H9 (cell line): ENCODE measurements at regions not wholly inside any gene's neighbourhood (a gene's known extent, or its start where the extent isn't known, plus 50 kb on each side); places are given as distances from the start of the nearest gene placed in this dataset.

Source experiments
- DNase-seq: peaks from one replicate; pipeline ENCODE4 v3.0.0-alpha.2; 2017
- H2AFZ ChIP-seq: one replicate; pipeline ENCODE4 v1.6.1; 2013; ENCODE audit warnings: mild to moderate bottlenecking, low read length, control low read depth, moderate library complexity
- H2AK5ac ChIP-seq: 2 replicates; pipeline ENCODE4 v1.6.1; 2013; ENCODE audit warnings: low read length, control low read depth, mixed read lengths; ENCODE audit not compliant: insufficient read length
- H2BK120ac ChIP-seq: one replicate; pipeline ENCODE4 v1.6.1; 2013; ENCODE audit warnings: low read depth, mild to moderate bottlenecking, low read length, control low read depth, inconsistent platforms; ENCODE audit not compliant: poor library complexity, severe bottlenecking
- H2BK12ac ChIP-seq: 2 replicates; pipeline ENCODE4 v1.6.1; 2013; ENCODE audit warnings: low read length, control low read depth, mixed read lengths, low read depth; ENCODE audit not compliant: insufficient read length
- H2BK15ac ChIP-seq: 2 replicates; pipeline ENCODE4 v1.6.1; 2013; ENCODE audit warnings: low read depth, low read length, control low read depth
- H2BK20ac ChIP-seq: one replicate; pipeline ENCODE4 v1.6.1; 2013; ENCODE audit warnings: low read depth, mild to moderate bottlenecking, low read length, control low read depth, inconsistent platforms; ENCODE audit not compliant: poor library complexity, severe bottlenecking
- H2BK5ac ChIP-seq: 2 replicates; pipeline ENCODE4 v1.6.1; 2013; ENCODE audit warnings: low read length, control low read depth, mixed read lengths; ENCODE audit not compliant: insufficient read length
- H3K14ac ChIP-seq: 2 replicates; pipeline ENCODE4 v1.6.1; 2013; ENCODE audit warnings: low read length, control low read depth; ENCODE audit not compliant: insufficient read depth
- H3K18ac ChIP-seq: 2 replicates; pipeline ENCODE4 v1.6.1; 2013; ENCODE audit warnings: low read depth, mild to moderate bottlenecking, mixed read lengths, low read length, control low read depth; ENCODE audit not compliant: insufficient read length
- H3K23ac ChIP-seq: 2 replicates; pipeline ENCODE4 v1.6.1; 2013; ENCODE audit warnings: low read length, control low read depth, mixed read lengths, low read depth; ENCODE audit not compliant: insufficient read length
- H3K23me2 ChIP-seq: 2 replicates; pipeline ENCODE4 v1.6.1; 2013; ENCODE audit warnings: low read depth, mild to moderate bottlenecking, mixed read lengths, low read length, control low read depth; ENCODE audit not compliant: insufficient read length, poor library complexity, severe bottlenecking
- H3K27ac ChIP-seq: 2 replicates; pipeline ENCODE4 v1.5.1; 2013; ENCODE audit warnings: low read length, control low read depth, mixed read lengths, low read depth; ENCODE audit not compliant: insufficient read length
- H3K27me3 ChIP-seq: 2 replicates; pipeline ENCODE4 v1.6.1; 2013; ENCODE audit warnings: low read length, control low read depth, inconsistent platforms; ENCODE audit not compliant: insufficient read depth
- H3K4ac ChIP-seq: 2 replicates; pipeline ENCODE4 v1.6.1; 2013; ENCODE audit warnings: low read depth, mild to moderate bottlenecking, control low read depth, inconsistent platforms, low read length, moderate library complexity
- H3K4me1 ChIP-seq: 2 replicates; pipeline ENCODE4 v1.6.1; 2013; ENCODE audit warnings: low read length, control low read depth, inconsistent platforms; ENCODE audit not compliant: insufficient read depth
- H3K4me2 ChIP-seq: 2 replicates; pipeline ENCODE4 v1.6.1; 2013; ENCODE audit warnings: low read length, control low read depth, mixed read lengths; ENCODE audit not compliant: insufficient read length, insufficient read depth
- H3K56ac ChIP-seq: 2 replicates; pipeline ENCODE4 v1.6.1; 2013; ENCODE audit warnings: low read depth, mild to moderate bottlenecking, mixed read lengths, low read length, control low read depth; ENCODE audit not compliant: insufficient read length
- H3K79me1 ChIP-seq: 2 replicates; pipeline ENCODE4 v1.6.1; 2013; ENCODE audit warnings: low read depth, mild to moderate bottlenecking, moderate library complexity, low read length, control low read depth, inconsistent platforms; ENCODE audit not compliant: insufficient read depth, poor library complexity, severe bottlenecking
- H3K79me2 ChIP-seq: 2 replicates; pipeline ENCODE4 v1.6.1; 2013; ENCODE audit warnings: low read length, control low read depth, inconsistent platforms; ENCODE audit not compliant: insufficient read depth
- H3K9ac ChIP-seq: 2 replicates; pipeline ENCODE4 v1.6.1; 2013; ENCODE audit warnings: low read length, control low read depth, mixed read lengths; ENCODE audit not compliant: insufficient read length; ENCODE audit errors: extremely low read depth
- H3K9me3 ChIP-seq: one replicate; pipeline ENCODE4 v1.6.1; 2013; ENCODE audit warnings: low read depth, low read length, inconsistent platforms; ENCODE audit not compliant: control insufficient read depth
- H3T11ph ChIP-seq: one replicate; pipeline ENCODE4 v1.6.1; 2013; ENCODE audit warnings: mild to moderate bottlenecking, low read length, control low read depth, inconsistent platforms
- H4K20me1 ChIP-seq: one replicate; pipeline ENCODE4 v1.6.1; 2013; ENCODE audit not compliant: control insufficient read depth, insufficient read length, insufficient read depth
- H4K5ac ChIP-seq: 2 replicates; pipeline ENCODE4 v1.6.1; 2013; ENCODE audit warnings: low read depth, mild to moderate bottlenecking, mixed read lengths, low read length, control low read depth; ENCODE audit not compliant: insufficient read length
- H4K8ac ChIP-seq: replicated peaks from 2 replicates; pipeline ENCODE4 v1.6.1; 2013; ENCODE audit warnings: low read length, control low read depth, mixed read lengths, low read depth; ENCODE audit not compliant: insufficient read length
- H4K91ac ChIP-seq: 2 replicates; pipeline ENCODE4 v1.6.1; 2013; ENCODE audit warnings: low read depth, mild to moderate bottlenecking, moderate library complexity, mixed read lengths, low read length, control low read depth; ENCODE audit not compliant: insufficient read length
- H3K27ac Mint-ChIP-seq, 3 experiments: 2 replicates in 2 of 3; 3 replicates in 1 of 3; pipeline ENCODE4 v1.8.0; 2020 to 2021; ENCODE audit warnings: mixed read lengths in 3 of 3, mild to moderate bottlenecking in 1 of 3, moderate library complexity in 1 of 3
- H3K27me3 Mint-ChIP-seq: 2 replicates; pipeline ENCODE4 v1.8.0; 2021; ENCODE audit warnings: low read depth, mild to moderate bottlenecking, moderate library complexity, mixed read lengths
- H3K36me3 Mint-ChIP-seq, 3 experiments: 2 replicates in 2 of 3; 3 replicates in 1 of 3; pipeline ENCODE4 v1.8.0; 2020 to 2021; ENCODE audit warnings: low read depth in 3 of 3, mixed read lengths in 3 of 3; ENCODE audit not compliant: insufficient read depth in 1 of 3
- H3K4me1 Mint-ChIP-seq, 2 experiments: 2 replicates each; pipeline ENCODE4 v1.8.0; 2020; ENCODE audit warnings: mixed read lengths in 2 of 2
- H3K4me3 Mint-ChIP-seq, 2 experiments: 2 replicates in 1 of 2; 3 replicates in 1 of 2; pipeline ENCODE4 v1.8.0; 2020 to 2021; ENCODE audit warnings: mild to moderate bottlenecking in 2 of 2, mixed read lengths in 2 of 2, moderate library complexity in 1 of 2
- H3K9me3 Mint-ChIP-seq, 2 experiments: 2 replicates in 1 of 2; 3 replicates in 1 of 2; pipeline ENCODE4 v1.8.0; 2020; ENCODE audit warnings: mild to moderate bottlenecking in 2 of 2, mixed read lengths in 2 of 2, moderate library complexity in 1 of 2
- CTCF ChIP-seq: fragments of 200-600 bp; sonication (generic); conservative IDR thresholded peaks from 3 replicates; pipeline ENCODE4 v1.8.0; 2021; ENCODE audit warnings: antibody characterized with exemption, mild to moderate bottlenecking
- WGBS: extraction: QIAGEN DNeasy Blood & Tissue Kit; methylation state at CpG from one replicate; pipeline ENCODE4 v1.1.7; 2013; ENCODE audit warnings: missing lambda C conversion rate, low lambda C conversion rate, mixed read lengths; ENCODE audit not compliant: insufficient read length; ENCODE audit errors: extremely low coverage; 5-methylcytosine and 5-hydroxymethylcytosine counted together

GRCh38 chr15:62452026-62452425 is 286.9 kb upstream of the C2CD4B start:
- H2BK120ac ChIP-seq, result no peak overlapping the region
- no peak overlapping the region for H2BK5ac ChIP-seq
- Mint-ChIP-seq H3K4me1 (peaks cover 61 to 68% of the 10 kb centered on the region in 2 experiments), H3K9me3 (no peaks in the 10 kb centered on the region), H3K36me3 (0 out of 7 replicates have a peak, but pooled peaks cover 0 to 2% (median 0%) of the 10 kb centered on the region in 3 experiments), H3K27ac (peak overlapping the region in 1 of 3 experiments; percentile 0; a peak in 3 of 7 replicates), H3K27me3 (peaks cover 5% of the 10 kb centered on the region), H3K4me3 (peak overlapping the region in 1 of 2 experiments; percentile 49; a peak in 1 of 5 replicates)
- DNase-seq, result peak; percentile 49
- peak overlapping the region; percentile 15 for H3K4me2 ChIP-seq
- no peaks in the 10 kb centered on the region for H3K9me3 ChIP-seq
- H3K4me1 ChIP-seq, result peaks cover 18% of the 10 kb centered on the region
- no peak overlapping the region for H4K8ac ChIP-seq
- no peak overlapping the region for H3K18ac ChIP-seq
- no CpG with 5 or more reads among the region's 9 CpGs for WGBS
- H4K5ac ChIP-seq, result no peak overlapping the region
- TF ChIP-seq CTCF, result no peak
- no peaks in the 10 kb centered on the region for H3K27me3 ChIP-seq
- no peak overlapping the region for H2AFZ ChIP-seq
- H3K9ac ChIP-seq, result no peak overlapping the region
- no peak overlapping the region for H2BK15ac ChIP-seq
- no peak overlapping the region for H3K27ac ChIP-seq
- H4K20me1 ChIP-seq, result no peaks in the 10 kb centered on the region
- no peaks in the 10 kb centered on the region for H3K79me1 ChIP-seq
- no peak overlapping the region for H2AK5ac ChIP-seq
- H3K23ac ChIP-seq, result no peak overlapping the region
- H3T11ph ChIP-seq, result no peak overlapping the region
- H3K56ac ChIP-seq, result no peak overlapping the region
- H2BK12ac ChIP-seq, result no peak overlapping the region
- 0 out of 2 replicates have a peak overlapping the region, but pooled peaks have one; percentile 45 for H3K14ac ChIP-seq
- H3K23me2 ChIP-seq, result no peaks in the 10 kb centered on the region
- H4K91ac ChIP-seq, result no peak overlapping the region
- no peak overlapping the region for H2BK20ac ChIP-seq
- no peaks in the 10 kb centered on the region for H3K79me2 ChIP-seq
- H3K4ac ChIP-seq, result no peak overlapping the region
